HepG2 (cell line): ENCODE measurements at regions not wholly inside any gene's neighbourhood (a gene's known extent, or its start where the extent isn't known, plus 50 kb on each side); places are given as distances from the start of the nearest gene placed in this dataset.

Experiments used
- NFRKB ChIP-seq: fragments of 450-650 bp; IDR thresholded peaks from 2 replicates; pipeline ENCODE4 v1.6.1; 2017
- PHB2 ChIP-seq: fragments of 450-650 bp; IDR thresholded peaks from 2 replicates; pipeline ENCODE4 v1.6.1; 2018; ENCODE audit not compliant: partially characterized antibody
- SIX1 ChIP-seq: sonication (generic); formaldehyde crosslinking; IDR thresholded peaks from 2 replicates; pipeline ENCODE4 v1.4.0; 2020; ENCODE audit warnings: missing genetic modification reagents, borderline replicate concordance
- ZNF772 ChIP-seq: sonication (generic); formaldehyde crosslinking; IDR thresholded peaks from 2 replicates; pipeline ENCODE4 v1.5.0; 2020; ENCODE audit warnings: mild to moderate bottlenecking, missing genetic modification reagents
- TF ChIP-seq, protein P1 (sequence below): sonication (generic); formaldehyde crosslinking; IDR thresholded peaks from 2 replicates; pipeline ENCODE4 v1.5.0; 2020; ENCODE audit warnings: mild to moderate bottlenecking, missing genetic modification reagents, moderate library complexity

DNA sequence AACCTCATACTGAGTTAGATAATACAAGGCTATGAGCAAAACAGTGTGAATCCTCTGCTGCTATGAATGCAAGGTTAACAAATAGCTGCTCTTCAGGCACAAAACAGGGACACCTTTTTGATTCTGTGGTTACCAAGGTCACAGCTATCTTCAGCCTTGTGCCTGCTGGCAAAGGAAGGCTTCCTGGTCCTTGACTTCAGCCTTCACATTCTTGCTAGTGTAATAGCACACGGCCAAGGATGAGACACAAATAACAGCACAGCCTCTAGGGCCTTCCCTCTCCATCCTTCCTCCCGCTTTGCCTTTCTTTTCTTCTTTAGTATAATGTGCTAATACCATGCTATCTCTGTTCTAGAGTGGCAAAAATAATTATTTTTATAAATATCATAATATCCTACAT is 130.6 kb upstream of the CAV2 start:
- no peak for TF ChIP-seq PHB2
- TF ChIP-seq ZNF772 (CRISPR knock-in tag): no peak
- TF ChIP-seq, protein P1, sequence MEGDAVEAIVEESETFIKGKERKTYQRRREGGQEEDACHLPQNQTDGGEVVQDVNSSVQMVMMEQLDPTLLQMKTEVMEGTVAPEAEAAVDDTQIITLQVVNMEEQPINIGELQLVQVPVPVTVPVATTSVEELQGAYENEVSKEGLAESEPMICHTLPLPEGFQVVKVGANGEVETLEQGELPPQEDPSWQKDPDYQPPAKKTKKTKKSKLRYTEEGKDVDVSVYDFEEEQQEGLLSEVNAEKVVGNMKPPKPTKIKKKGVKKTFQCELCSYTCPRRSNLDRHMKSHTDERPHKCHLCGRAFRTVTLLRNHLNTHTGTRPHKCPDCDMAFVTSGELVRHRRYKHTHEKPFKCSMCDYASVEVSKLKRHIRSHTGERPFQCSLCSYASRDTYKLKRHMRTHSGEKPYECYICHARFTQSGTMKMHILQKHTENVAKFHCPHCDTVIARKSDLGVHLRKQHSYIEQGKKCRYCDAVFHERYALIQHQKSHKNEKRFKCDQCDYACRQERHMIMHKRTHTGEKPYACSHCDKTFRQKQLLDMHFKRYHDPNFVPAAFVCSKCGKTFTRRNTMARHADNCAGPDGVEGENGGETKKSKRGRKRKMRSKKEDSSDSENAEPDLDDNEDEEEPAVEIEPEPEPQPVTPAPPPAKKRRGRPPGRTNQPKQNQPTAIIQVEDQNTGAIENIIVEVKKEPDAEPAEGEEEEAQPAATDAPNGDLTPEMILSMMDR (CRISPR knock-in tag): no peak
- no peak for TF ChIP-seq SIX1
- no peak for TF ChIP-seq NFRKB
